GM12874 (cell line): ENCODE measurements at regions not wholly inside any gene's neighbourhood (a gene's known extent, or its start where the extent isn't known, plus 50 kb on each side); places are given as distances from the start of the nearest gene placed in this dataset.

Source experiments
- TF ChIP-seq, protein P1 (sequence below): IDR thresholded peaks from 2 replicates; pipeline ENCODE4 v1.5.1; 2011; ENCODE audit warnings: low read depth, mild to moderate bottlenecking, control low read depth, low read length, moderate library complexity; ENCODE audit not compliant: insufficient read depth

DNA sequence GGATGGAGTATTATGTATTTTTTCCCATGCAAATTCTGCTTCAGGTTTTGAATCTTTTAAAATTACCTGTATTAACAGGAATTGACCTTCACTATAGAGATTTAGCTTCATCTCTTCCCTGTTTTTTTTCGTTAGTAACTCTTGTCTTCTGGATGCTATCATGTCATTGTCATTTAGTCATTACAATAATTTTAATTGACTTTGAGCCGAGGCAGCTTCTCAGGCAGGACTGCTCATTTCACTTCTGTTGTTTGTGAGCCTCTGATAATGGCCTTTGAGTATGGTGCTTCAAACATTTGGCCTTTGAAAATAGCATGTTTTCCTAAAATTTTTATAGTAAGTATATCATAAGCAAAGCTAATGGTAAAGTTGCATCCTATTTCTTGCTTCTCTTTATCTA, 375.1 kb upstream of the MMS22L start:
- TF ChIP-seq, protein P1, sequence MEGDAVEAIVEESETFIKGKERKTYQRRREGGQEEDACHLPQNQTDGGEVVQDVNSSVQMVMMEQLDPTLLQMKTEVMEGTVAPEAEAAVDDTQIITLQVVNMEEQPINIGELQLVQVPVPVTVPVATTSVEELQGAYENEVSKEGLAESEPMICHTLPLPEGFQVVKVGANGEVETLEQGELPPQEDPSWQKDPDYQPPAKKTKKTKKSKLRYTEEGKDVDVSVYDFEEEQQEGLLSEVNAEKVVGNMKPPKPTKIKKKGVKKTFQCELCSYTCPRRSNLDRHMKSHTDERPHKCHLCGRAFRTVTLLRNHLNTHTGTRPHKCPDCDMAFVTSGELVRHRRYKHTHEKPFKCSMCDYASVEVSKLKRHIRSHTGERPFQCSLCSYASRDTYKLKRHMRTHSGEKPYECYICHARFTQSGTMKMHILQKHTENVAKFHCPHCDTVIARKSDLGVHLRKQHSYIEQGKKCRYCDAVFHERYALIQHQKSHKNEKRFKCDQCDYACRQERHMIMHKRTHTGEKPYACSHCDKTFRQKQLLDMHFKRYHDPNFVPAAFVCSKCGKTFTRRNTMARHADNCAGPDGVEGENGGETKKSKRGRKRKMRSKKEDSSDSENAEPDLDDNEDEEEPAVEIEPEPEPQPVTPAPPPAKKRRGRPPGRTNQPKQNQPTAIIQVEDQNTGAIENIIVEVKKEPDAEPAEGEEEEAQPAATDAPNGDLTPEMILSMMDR = no peak

DNA sequence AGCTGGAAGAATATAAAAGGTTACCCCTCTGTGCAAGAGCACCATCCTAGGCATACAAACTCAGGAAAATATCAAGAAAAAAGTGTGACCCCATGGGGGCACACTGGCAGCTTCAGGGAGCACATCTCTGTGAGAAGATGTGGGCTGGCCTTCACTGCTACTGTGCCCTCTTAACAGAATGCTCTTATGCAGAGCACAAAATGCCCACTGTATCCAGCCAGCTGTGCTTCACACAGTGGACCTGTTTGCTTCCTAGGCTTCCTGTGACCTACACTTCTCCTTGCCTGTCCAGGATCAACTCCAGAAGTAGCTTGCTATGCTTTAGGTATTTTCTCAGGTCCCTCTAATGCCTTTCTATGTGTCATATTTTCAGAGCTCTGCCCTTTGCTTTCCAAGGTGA, 380.2 kb upstream of the MMS22L start:
- TF ChIP-seq, protein P1 = no peak

DNA sequence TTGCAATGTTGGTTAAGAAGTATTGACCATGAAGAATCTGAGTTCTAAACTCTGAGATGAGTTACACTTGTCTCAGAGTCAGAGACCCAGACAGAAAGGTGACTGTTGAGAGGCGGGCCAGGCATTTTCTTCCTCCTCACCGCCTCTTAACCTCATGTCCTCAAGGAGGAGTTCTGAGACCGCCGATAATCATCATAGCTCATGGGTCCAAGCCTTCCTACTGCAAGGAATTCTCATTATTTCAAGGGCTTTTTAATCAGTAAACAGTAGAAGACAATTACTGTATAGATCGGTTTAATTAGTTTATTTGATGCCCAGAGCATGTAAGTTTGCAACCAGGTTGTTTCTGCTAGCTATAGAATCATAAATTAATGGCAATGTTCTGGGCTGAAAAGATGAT, 382.4 kb upstream of the MMS22L start:
- TF ChIP-seq, protein P1 = no peak

DNA sequence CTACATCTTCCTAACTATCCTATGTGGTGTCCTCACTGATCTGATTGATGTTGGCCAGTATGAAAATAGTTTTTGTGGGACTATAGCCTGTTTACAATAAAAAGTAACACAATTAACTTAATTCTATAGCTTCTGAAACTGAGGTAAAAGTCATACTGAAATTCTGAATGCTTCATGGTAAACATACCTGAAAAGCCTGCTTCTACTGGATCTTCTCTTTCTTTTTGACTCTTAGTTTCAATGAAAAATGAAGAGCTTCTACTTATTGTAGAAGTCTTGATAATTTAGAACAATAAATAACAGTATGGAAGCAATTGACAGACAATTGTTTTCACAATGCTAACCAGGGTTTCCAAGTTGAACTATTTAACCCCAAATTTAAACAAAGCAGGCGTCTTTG, 383.9 kb upstream of the MMS22L start:
- TF ChIP-seq, protein P1 = no peak

DNA sequence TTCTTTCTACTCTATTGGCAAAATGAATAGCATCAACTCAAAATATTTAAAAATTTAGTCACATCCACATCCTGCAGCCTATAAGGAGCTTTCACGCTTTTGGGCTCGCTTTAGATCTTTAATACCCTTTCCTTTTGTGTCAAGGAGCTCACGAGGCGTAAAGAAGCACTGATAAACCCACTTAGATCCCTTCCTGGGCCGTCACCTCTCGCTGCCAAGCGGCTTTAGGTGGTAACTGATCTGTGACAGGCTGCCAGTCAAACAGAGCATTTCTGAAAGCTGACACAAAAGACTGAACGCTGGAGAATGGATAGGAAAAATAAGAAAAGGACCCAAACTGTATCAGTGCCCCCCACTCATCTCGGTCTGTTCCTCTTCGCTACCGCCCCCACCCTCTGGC, 385.7 kb upstream of the MMS22L start:
- TF ChIP-seq, protein P1 = no peak

DNA sequence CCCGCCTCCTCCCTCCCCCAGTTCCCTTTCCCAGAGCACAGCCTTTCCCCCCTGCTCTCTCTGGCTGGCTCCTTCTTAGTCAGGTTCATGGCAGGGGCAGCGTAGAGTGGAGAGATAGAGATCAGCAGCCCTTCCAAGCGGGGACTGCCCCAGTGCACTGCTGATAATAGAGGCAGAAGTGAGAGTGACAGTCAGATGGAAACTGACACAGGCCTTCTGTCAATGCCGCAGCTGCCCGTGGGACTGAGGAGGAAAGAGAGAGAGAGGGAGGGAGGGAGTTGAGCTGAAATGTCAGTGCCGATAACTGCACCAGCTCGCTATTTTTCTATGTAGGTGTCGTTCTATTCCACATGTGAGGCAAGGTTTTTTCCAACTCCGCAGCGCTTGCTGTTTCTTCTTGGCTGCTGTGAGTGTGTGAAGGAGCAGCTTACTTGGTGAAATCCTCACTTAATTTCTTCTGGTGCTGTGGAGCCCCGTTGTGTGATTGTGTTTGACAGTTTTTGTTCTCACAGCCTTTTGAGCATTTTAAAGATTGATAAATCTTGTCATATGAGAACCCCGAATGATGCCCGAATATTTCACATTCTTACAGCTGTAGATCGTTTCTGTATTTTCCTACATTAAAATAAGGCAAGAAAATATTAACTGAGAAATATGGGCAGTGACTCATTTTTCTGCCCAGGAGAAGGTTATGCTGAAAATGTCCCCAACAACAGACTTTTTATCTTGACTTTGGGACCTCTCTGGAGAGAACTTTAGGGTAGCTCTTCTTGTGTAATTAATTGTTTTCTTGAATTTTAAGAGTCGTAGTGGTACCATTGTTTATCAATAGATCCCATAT, 386.4 kb upstream of the MMS22L start:
- TF ChIP-seq, protein P1 = no peak

DNA sequence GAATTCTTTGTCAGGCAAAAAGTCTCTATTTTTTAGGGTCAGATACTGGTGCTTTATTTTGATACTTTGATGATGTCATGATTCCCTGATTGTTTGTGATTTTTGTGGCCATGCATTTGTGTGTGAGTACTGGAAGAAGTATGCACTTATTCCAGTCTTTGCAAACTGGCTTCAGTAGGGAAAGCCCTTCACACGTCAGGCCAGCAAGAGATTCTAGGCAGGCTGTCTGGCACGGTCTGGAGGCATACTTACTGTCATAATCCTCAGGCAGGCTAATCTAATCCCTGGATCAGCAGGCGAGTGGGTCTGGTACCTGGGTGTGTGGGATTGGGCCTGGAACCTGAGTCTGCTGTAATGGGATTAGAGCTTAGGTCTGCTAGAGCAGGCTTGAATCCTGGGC, 391.8 kb upstream of the MMS22L start:
- TF ChIP-seq, protein P1 = no peak

DNA sequence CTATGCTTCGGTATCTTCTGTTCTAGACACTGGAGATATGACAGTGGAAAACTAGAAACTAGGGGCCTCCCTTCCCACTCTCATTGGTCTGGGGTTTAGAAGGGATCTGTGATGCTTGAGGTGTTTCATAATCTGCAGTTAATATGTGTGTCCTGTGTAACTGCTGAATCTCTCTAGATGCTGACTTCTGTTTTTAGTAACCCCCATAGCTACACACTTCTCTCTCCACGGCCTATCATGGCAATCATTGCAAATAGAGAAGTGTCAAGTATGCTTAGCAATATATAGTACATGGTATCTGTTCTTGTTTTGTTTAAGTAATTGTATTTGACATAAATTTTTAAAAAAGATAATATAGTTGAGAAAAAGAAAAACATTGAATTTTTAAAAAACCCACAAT, 394.6 kb upstream of the MMS22L start:
- TF ChIP-seq, protein P1 = no peak
